MM.1S (cell line): ENCODE measurements at regions not wholly inside any gene's neighbourhood (a gene's known extent, or its start where the extent isn't known, plus 50 kb on each side); places are given as distances from the start of the nearest gene placed in this dataset.

Source experiments
- DNase-seq: peaks from one replicate; pipeline ENCODE4 v3.0.0-alpha.2; 2015
- H2AFZ ChIP-seq: fragments of 300-600 bp; sonication (generic); 2 replicates; pipeline ENCODE4 v1.6.0; 2016; ENCODE audit warnings: antibody characterized with exemption, low read length
- H3F3A ChIP-seq: fragments of 300-600 bp; sonication (generic); 2 replicates; pipeline ENCODE4 v1.6.1; 2016; ENCODE audit warnings: mild to moderate bottlenecking, antibody characterized with exemption, low read length, moderate library complexity, mixed read lengths; ENCODE audit not compliant: insufficient read depth
- H3K27ac ChIP-seq: fragments of 300-600 bp; sonication (generic); 2 replicates; pipeline ENCODE4 v1.5.1; 2016; ENCODE audit warnings: mild to moderate bottlenecking, low read length
- H3K27me3 ChIP-seq: fragments of 300-600 bp; sonication (generic); replicated peaks from 2 replicates; pipeline ENCODE4 v1.6.0; 2016; ENCODE audit warnings: low read length; ENCODE audit not compliant: insufficient read depth
- H3K36me3 ChIP-seq: fragments of 300-600 bp; sonication (generic); replicated peaks from 2 replicates; pipeline ENCODE4 v1.6.1; 2016; ENCODE audit warnings: mild to moderate bottlenecking, low read length, mixed read lengths; ENCODE audit not compliant: insufficient read depth
- H3K4me1 ChIP-seq: fragments of 300-600 bp; sonication (generic); 2 replicates; pipeline ENCODE4 v1.6.1; 2016; ENCODE audit warnings: low read length, mixed read lengths
- H3K4me2 ChIP-seq: fragments of 300-600 bp; sonication (generic); 2 replicates; pipeline ENCODE4 v1.6.0; 2016; ENCODE audit warnings: low read depth, low read length
- H3K4me3 ChIP-seq: fragments of 300-600 bp; sonication (generic); 2 replicates; pipeline ENCODE4 v1.5.1; 2016; ENCODE audit warnings: low read length, mixed read lengths
- H3K79me2 ChIP-seq: fragments of 300-600 bp; sonication (generic); 2 replicates; pipeline ENCODE4 v1.6.1; 2016; ENCODE audit warnings: mixed run types, low read length, mixed read lengths
- H3K9ac ChIP-seq: fragments of 300-600 bp; sonication (generic); 2 replicates; pipeline ENCODE4 v1.6.1; 2016; ENCODE audit warnings: low read length, mixed read lengths
- H3K9me2 ChIP-seq: fragments of 300-600 bp; sonication (generic); replicated peaks from 2 replicates; pipeline ENCODE4 v1.6.1; 2016; ENCODE audit warnings: mild to moderate bottlenecking, low read length, mixed read lengths; ENCODE audit not compliant: insufficient read depth
- H3K9me3 ChIP-seq: fragments of 300-600 bp; sonication (generic); replicated peaks from 2 replicates; pipeline ENCODE4 v1.6.1; 2016; ENCODE audit warnings: mild to moderate bottlenecking, low read length, mixed read lengths; ENCODE audit not compliant: insufficient read depth
- H4K20me1 ChIP-seq: fragments of 300-600 bp; sonication (generic); 2 replicates; pipeline ENCODE4 v1.6.1; 2016; ENCODE audit warnings: mild to moderate bottlenecking, low read length, moderate library complexity, mixed read lengths; ENCODE audit not compliant: insufficient read depth
- CTCF ChIP-seq: fragments of 300-600 bp; sonication (generic); IDR thresholded peaks from 2 replicates; pipeline ENCODE4 v1.5.1; 2016; ENCODE audit warnings: antibody characterized with exemption, low read length, mixed read lengths
- EZH2 ChIP-seq: fragments of 300-600 bp; sonication (generic); optimal IDR thresholded peaks from 2 replicates; pipeline ENCODE3; 2017; ENCODE audit warnings: low read depth, mild to moderate bottlenecking, antibody characterized with exemption, low read length, mixed read lengths
- EZH2phosphoT487 ChIP-seq: fragments of 300-600 bp; sonication (generic); IDR thresholded peaks from 2 replicates; pipeline ENCODE4 v1.6.1; 2018; ENCODE audit warnings: antibody characterized with exemption, low read length

- Histone ChIP-seq H2AFZ (no peak overlapping the region), H3K27ac (no peak overlapping the region), H3K9me2 (no peaks in the 10 kb centered on the region), H3K9ac (no peak overlapping the region), H3K36me3 (no peaks in the 10 kb centered on the region), H3K4me1 (no peaks in the 10 kb centered on the region), H3K27me3 (no peaks in the 10 kb centered on the region), H3K9me3 (no peaks in the 10 kb centered on the region), H4K20me1 (no peaks in the 10 kb centered on the region), H3K4me2 (no peak overlapping the region), H3F3A (no peaks in the 10 kb centered on the region), H3K4me3 (no peak overlapping the region), H3K79me2 (no peaks in the 10 kb centered on the region)
- DNase-seq, result no peak
- TF ChIP-seq EZH2 (no peak), EZH2phosphoT487 (no peak), CTCF (no peak)
Measured at GRCh38 chr1:242743983-242744780, 219.7 kb upstream of the PLD5 start.

- H3K4me2 ChIP-seq, result no peak overlapping the region
- no peak overlapping the region for H2AFZ ChIP-seq
- H3F3A ChIP-seq, result no peaks in the 10 kb centered on the region
- no peak overlapping the region for H3K9ac ChIP-seq
- no peak for DNase-seq
- H3K79me2 ChIP-seq, result no peaks in the 10 kb centered on the region
- no peaks in the 10 kb centered on the region for H3K9me3 ChIP-seq
- H3K4me3 ChIP-seq, result no peak overlapping the region
- H3K36me3 ChIP-seq, result no peaks in the 10 kb centered on the region
- no peak for TF ChIP-seq EZH2
- TF ChIP-seq EZH2phosphoT487, result no peak
- TF ChIP-seq CTCF, result no peak
- H4K20me1 ChIP-seq, result no peaks in the 10 kb centered on the region
- no peaks in the 10 kb centered on the region for H3K27me3 ChIP-seq
- no peaks in the 10 kb centered on the region for H3K4me1 ChIP-seq
- no peaks in the 10 kb centered on the region for H3K9me2 ChIP-seq
- H3K27ac ChIP-seq, result no peak overlapping the region
Measured at GRCh38 chr1:242738702-242739645, 214.5 kb upstream of the PLD5 start.

GRCh38 chr1:242736611-242737010 lies 212.1 kb upstream of the PLD5 start:
- H3K4me2 ChIP-seq, result no peak overlapping the region
- TF ChIP-seq EZH2phosphoT487, result no peak
- TF ChIP-seq CTCF, result no peak
- TF ChIP-seq EZH2, result no peak
- no peak overlapping the region for H3K9ac ChIP-seq
- H3K36me3 ChIP-seq, result no peaks in the 10 kb centered on the region
- no peaks in the 10 kb centered on the region for H3K27me3 ChIP-seq
- no peak overlapping the region for H3K4me3 ChIP-seq
- no peaks in the 10 kb centered on the region for H3K79me2 ChIP-seq
- no peaks in the 10 kb centered on the region for H3K4me1 ChIP-seq
- no peaks in the 10 kb centered on the region for H4K20me1 ChIP-seq
- no peak overlapping the region for H2AFZ ChIP-seq
- H3F3A ChIP-seq, result no peaks in the 10 kb centered on the region
- H3K27ac ChIP-seq, result no peak overlapping the region
- H3K9me3 ChIP-seq, result no peaks in the 10 kb centered on the region
- no peak for DNase-seq
- no peaks in the 10 kb centered on the region for H3K9me2 ChIP-seq
